ELF-1 (cell line): ENCODE measurements at regions not wholly inside any gene's neighbourhood (a gene's known extent, or its start where the extent isn't known, plus 50 kb on each side); places are given as distances from the start of the nearest gene placed in this dataset.
"Not testable (repeated sequence)": the region's sequence is repeated elsewhere in the genome, so short reads cannot be mapped to it uniquely, and the experiment has no call there.

Source experiments
- DNase-seq: peaks from one replicate; pipeline ENCODE4 v3.0.0-alpha.2; 2016; ENCODE audit warnings: low read depth, low spot score

- no peak for DNase-seq
These were observed 206.4 kb downstream of the LRRK2 start for GRCh38 chr12:40431169-40431568.

- DNase-seq: no peak
These were observed 210.5 kb downstream of the LRRK2 start for GRCh38 chr12:40435251-40435650.

- no peak for DNase-seq
These were observed 211.2 kb downstream of the LRRK2 start for GRCh38 chr12:40435951-40436350.

GRCh38 chr12:40436564-40436963, 211.8 kb downstream of the LRRK2 start:
- DNase-seq: no peak

- no peak for DNase-seq
These were observed 215.1 kb downstream of the LRRK2 start for GRCh38 chr12:40439771-40440492.

- no peak for DNase-seq
These were observed 219.4 kb downstream of the LRRK2 start for GRCh38 chr12:40444174-40444573.

GRCh38 chr12:40446385-40446784, 221.6 kb downstream of the LRRK2 start:
- no peak for DNase-seq

- DNase-seq: not testable (repeated sequence)
These were observed 223.7 kb downstream of the LRRK2 start for GRCh38 chr12:40448523-40448922.

GRCh38 chr12:40451661-40452060, 226.9 kb downstream of the LRRK2 start:
- no peak for DNase-seq

- no peak for DNase-seq
These were observed 228.1 kb upstream of the CNTN1 start for GRCh38 chr12:40464121-40464520.

- no peak for DNase-seq
These were observed 222.5 kb upstream of the CNTN1 start for GRCh38 chr12:40469736-40470135.

- no peak for DNase-seq
These were observed 218.3 kb upstream of the CNTN1 start for GRCh38 chr12:40473962-40474361.

- no peak for DNase-seq
These were observed 217.6 kb upstream of the CNTN1 start for GRCh38 chr12:40474630-40475029.

- no peak for DNase-seq
These were observed 192.4 kb upstream of the CNTN1 start for GRCh38 chr12:40499856-40500255.

GRCh38 chr12:40502322-40502721, 189.9 kb upstream of the CNTN1 start:
- DNase-seq: no peak

GRCh38 chr12:40505327-40505726, 186.9 kb upstream of the CNTN1 start:
- DNase-seq: no peak

- DNase-seq: no peak
These were observed 183.8 kb upstream of the CNTN1 start for GRCh38 chr12:40508421-40508820.

GRCh38 chr12:40511341-40511740, 180.9 kb upstream of the CNTN1 start:
- DNase-seq: no peak

- no peak for DNase-seq
These were observed 177.0 kb upstream of the CNTN1 start for GRCh38 chr12:40515041-40515816.

- DNase-seq: no peak
These were observed 169.4 kb upstream of the CNTN1 start for GRCh38 chr12:40522837-40523236.

- DNase-seq: no peak
These were observed 167.2 kb upstream of the CNTN1 start for GRCh38 chr12:40525054-40525453.

GRCh38 chr12:40534828-40535227, 157.4 kb upstream of the CNTN1 start:
- peak; percentile 11 for DNase-seq

- DNase-seq: no peak
These were observed 140.8 kb upstream of the CNTN1 start for GRCh38 chr12:40551466-40551865.
